Nephron (organoid): ENCODE measurements at regions not wholly inside any gene's neighbourhood (a gene's known extent, or its start where the extent isn't known, plus 50 kb on each side); places are given as distances from the start of the nearest gene placed in this dataset.
"Not testable (repeated sequence)": the region's sequence is repeated elsewhere in the genome, so short reads cannot be mapped to it uniquely, and the experiment has no call there.

Experiments used
- H3K27ac Mint-ChIP-seq, 3 experiments: 2 replicates each; pipeline ENCODE4 v1.8.0; 2020; ENCODE audit warnings: mixed read lengths in 3 of 3, mild to moderate bottlenecking in 2 of 3, moderate library complexity in 1 of 3
- H3K27me3 Mint-ChIP-seq: 2 replicates; pipeline ENCODE4 v1.8.0; 2021; ENCODE audit warnings: low read depth, mild to moderate bottlenecking, moderate library complexity, mixed read lengths
- H3K36me3 Mint-ChIP-seq: 2 replicates; pipeline ENCODE4 v1.8.0; 2020; ENCODE audit warnings: low read depth, mixed read lengths
- H3K4me1 Mint-ChIP-seq: 2 replicates; pipeline ENCODE4 v1.8.0; 2020; ENCODE audit warnings: mixed read lengths
- H3K4me3 Mint-ChIP-seq, 3 experiments: 2 replicates each; pipeline ENCODE4 v1.8.0; 2020; ENCODE audit warnings: mild to moderate bottlenecking in 3 of 3, mixed read lengths in 3 of 3, moderate library complexity in 2 of 3
- H3K9me3 Mint-ChIP-seq: 2 replicates; pipeline ENCODE4 v1.8.0; 2020; ENCODE audit warnings: mixed read lengths
- CTCF ChIP-seq, 3 experiments: fragments of 200-600 bp; sonication (generic); IDR thresholded peaks; one replicate each; pipeline ENCODE4 v1.5.0; 2021; ENCODE audit warnings: antibody characterized with exemption in 3 of 3; ENCODE audit not compliant: unreplicated experiment in 3 of 3

- H3K27me3 Mint-ChIP-seq: no peaks in the 10 kb centered on the region
- no peaks in the 10 kb centered on the region for H3K36me3 Mint-ChIP-seq
- peaks cover 4% of the 10 kb centered on the region for H3K9me3 Mint-ChIP-seq
- H3K4me1 Mint-ChIP-seq: no peaks in the 10 kb centered on the region
- no peak overlapping the region for H3K4me3 Mint-ChIP-seq
- H3K27ac Mint-ChIP-seq: no peak overlapping the region
- no peak for TF ChIP-seq CTCF (IDR thresholded peaks at IDR 0.05; ENCODE audit: unreplicated experiment in 3 of 3)
These were observed 89.6 kb upstream of the UBE2E3 start for GRCh38 chr2:180890781-180891180.

DNA sequence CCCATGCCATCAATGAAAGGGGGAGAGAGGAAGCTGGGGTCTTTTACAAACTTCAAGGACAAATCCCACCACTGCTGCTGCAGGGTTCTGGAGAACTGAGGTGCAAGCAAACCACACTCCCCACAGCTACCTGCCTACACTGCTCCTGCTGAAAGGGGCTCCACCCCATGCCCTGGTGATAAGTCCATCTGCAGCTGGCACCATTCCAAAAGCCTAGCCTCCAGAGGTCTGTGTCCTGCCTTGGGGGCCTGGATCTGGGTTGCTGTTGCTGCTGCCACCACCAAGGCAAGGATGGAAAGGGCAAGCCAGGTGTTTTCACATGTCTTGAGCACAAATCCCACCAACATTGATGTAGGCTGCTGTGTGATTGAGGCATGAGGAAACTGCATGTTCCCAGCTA, 97.4 kb upstream of the UBE2E3 start:
- TF ChIP-seq CTCF (IDR thresholded peaks at IDR 0.05; ENCODE audit: unreplicated experiment in 3 of 3): no peak
- Mint-ChIP-seq H3K9me3 (peaks cover 24% of the 10 kb centered on the region), H3K27ac (no peak overlapping the region), H3K4me1 (no peaks in the 10 kb centered on the region), H3K36me3 (no peaks in the 10 kb centered on the region), H3K4me3 (no peak overlapping the region), H3K27me3 (peaks cover 4% of the 10 kb centered on the region)

DNA sequence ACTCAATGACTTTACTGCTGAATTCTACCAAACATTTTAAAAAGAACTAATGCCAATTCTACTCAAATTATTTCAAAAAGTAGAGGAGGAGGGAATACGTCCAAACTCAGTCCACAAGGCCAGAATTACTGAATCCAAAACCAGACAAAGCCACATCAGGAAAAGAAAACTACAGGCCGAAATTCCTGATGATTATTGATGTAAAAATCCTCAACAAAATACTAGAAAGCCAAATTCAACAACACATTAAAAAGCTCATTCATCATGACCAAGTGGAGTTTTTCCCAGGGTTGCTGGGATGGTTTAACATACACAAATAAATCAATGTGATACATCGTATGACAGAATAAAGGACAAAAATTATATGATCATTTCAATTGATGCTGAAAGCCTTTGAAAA, 103.9 kb upstream of the UBE2E3 start:
- Mint-ChIP-seq H3K27me3 (no peaks in the 10 kb centered on the region), H3K4me1 (peaks cover 5% of the 10 kb centered on the region), H3K27ac (no peak overlapping the region), H3K4me3 (no peak overlapping the region), H3K36me3 (no peaks in the 10 kb centered on the region), H3K9me3 (peaks cover 28% of the 10 kb centered on the region)
- TF ChIP-seq CTCF (IDR thresholded peaks at IDR 0.05; ENCODE audit: unreplicated experiment in 3 of 3): no peak

DNA sequence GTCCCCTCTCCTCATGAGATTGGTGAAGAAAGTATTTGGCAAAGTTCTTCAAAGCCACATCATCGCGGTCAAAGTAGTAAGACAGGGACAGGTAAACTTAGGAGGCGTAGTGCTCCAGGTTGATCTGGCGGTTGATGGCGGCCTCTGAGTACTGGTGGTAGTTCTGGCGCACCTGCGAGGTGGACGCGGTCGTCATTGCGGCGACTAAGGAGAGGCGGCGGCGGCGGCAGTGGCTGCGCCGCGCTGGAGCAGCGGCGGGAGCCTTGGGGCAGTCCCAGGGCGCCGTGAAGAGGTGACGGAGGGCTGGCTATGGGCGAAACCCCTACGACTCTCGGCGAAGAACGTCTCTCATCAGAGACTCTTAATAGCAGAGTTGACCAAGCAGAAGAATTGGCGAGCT, 107.2 kb upstream of the UBE2E3 start:
- Mint-ChIP-seq H3K4me1 (peaks cover 5% of the 10 kb centered on the region), H3K4me3 (no peak overlapping the region), H3K27ac (no peak overlapping the region), H3K27me3 (no peaks in the 10 kb centered on the region), H3K9me3 (peaks cover 23% of the 10 kb centered on the region), H3K36me3 (no peaks in the 10 kb centered on the region)
- TF ChIP-seq CTCF (IDR thresholded peaks at IDR 0.05; ENCODE audit: unreplicated experiment in 3 of 3): no peak

DNA sequence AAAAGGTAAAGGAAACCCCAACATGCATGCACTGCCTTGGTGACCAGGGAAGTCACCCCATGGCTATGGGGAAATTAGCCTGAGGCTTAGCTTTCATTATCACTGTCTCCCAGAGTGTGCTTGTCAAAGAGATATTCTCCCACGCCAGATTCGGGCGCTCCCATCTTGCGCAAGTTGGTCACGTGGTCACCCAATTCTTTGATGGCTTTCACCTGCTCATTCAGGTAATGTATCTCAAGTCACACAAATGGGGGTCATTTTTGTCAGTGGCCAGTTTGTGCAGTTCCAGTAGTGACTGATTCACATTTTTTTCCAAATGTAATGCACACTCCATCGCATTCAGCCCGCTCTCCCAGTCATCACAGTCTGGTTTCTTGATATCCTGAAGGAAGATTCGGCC, 107.6 kb upstream of the UBE2E3 start:
- not testable (repeated sequence) for H3K4me1 Mint-ChIP-seq, H3K36me3 Mint-ChIP-seq, H3K27ac Mint-ChIP-seq, H3K4me3 Mint-ChIP-seq, H3K27me3 Mint-ChIP-seq
- peaks cover 21% of the 10 kb centered on the region for H3K9me3 Mint-ChIP-seq

- H3K4me1 Mint-ChIP-seq: peaks cover 5% of the 10 kb centered on the region
- no peak for TF ChIP-seq CTCF (IDR thresholded peaks at IDR 0.05; ENCODE audit: unreplicated experiment in 3 of 3)
- no peaks in the 10 kb centered on the region for H3K27me3 Mint-ChIP-seq
- no peak overlapping the region for H3K27ac Mint-ChIP-seq
- peaks cover 17% of the 10 kb centered on the region for H3K9me3 Mint-ChIP-seq
- no peaks in the 10 kb centered on the region for H3K36me3 Mint-ChIP-seq
- H3K4me3 Mint-ChIP-seq: no peak overlapping the region
These were observed 108.2 kb upstream of the UBE2E3 start for GRCh38 chr2:180872255-180872654.

GRCh38 chr2:180871649-180872048, 108.8 kb upstream of the UBE2E3 start:
- H3K9me3 Mint-ChIP-seq: peaks cover 14% of the 10 kb centered on the region
- H3K4me3 Mint-ChIP-seq: no peak overlapping the region
- H3K27me3 Mint-ChIP-seq: no peaks in the 10 kb centered on the region
- no peaks in the 10 kb centered on the region for H3K36me3 Mint-ChIP-seq
- H3K4me1 Mint-ChIP-seq: peaks cover 5% of the 10 kb centered on the region
- no peak overlapping the region for H3K27ac Mint-ChIP-seq
- no peak for TF ChIP-seq CTCF (IDR thresholded peaks at IDR 0.05; ENCODE audit: unreplicated experiment in 3 of 3)
